Fibroblast of the conjunctiva (primary cell): ENCODE measurements at regions not wholly inside any gene's neighbourhood (a gene's known extent, or its start where the extent isn't known, plus 50 kb on each side); places are given as distances from the start of the nearest gene placed in this dataset.

Source experiments
- DNase-seq: peaks from one replicate; pipeline ENCODE4 v3.0.0-alpha.2; 2010; ENCODE audit warnings: low read depth

- no peak for DNase-seq
These were observed 607.2 kb downstream of the QKI start for GRCh38 chr6:164021589-164022250.

GRCh38 chr6:164020142-164020541, 605.6 kb downstream of the QKI start:
- DNase-seq = no peak

- no peak for DNase-seq
These were observed 603.6 kb downstream of the QKI start for GRCh38 chr6:164018133-164018532.

GRCh38 chr6:164016056-164016455, 601.5 kb downstream of the QKI start:
- DNase-seq = no peak

- DNase-seq = no peak
These were observed 600.6 kb downstream of the QKI start for GRCh38 chr6:164015088-164015484.

GRCh38 chr6:164014346-164015087, 600.0 kb downstream of the QKI start:
- DNase-seq = no peak

- no peak for DNase-seq
These were observed 599.1 kb downstream of the QKI start for GRCh38 chr6:164013480-164014208.

GRCh38 chr6:164011321-164011720, 596.8 kb downstream of the QKI start:
- no peak for DNase-seq

GRCh38 chr6:164010441-164011103, 596.1 kb downstream of the QKI start:
- no peak for DNase-seq

GRCh38 chr6:164008902-164009301, 594.4 kb downstream of the QKI start:
- no peak for DNase-seq

GRCh38 chr6:164007881-164008280, 593.4 kb downstream of the QKI start:
- no peak for DNase-seq

- DNase-seq = no peak
These were observed 591.9 kb downstream of the QKI start for GRCh38 chr6:164006459-164006858.

- no peak for DNase-seq
These were observed 590.6 kb downstream of the QKI start for GRCh38 chr6:164005004-164005711.

GRCh38 chr6:164000276-164000675, 585.8 kb downstream of the QKI start:
- no peak for DNase-seq

- no peak for DNase-seq
These were observed 585.1 kb downstream of the QKI start for GRCh38 chr6:163999475-164000125.

GRCh38 chr6:163998496-163998895, 584.0 kb downstream of the QKI start:
- DNase-seq = no peak

- DNase-seq = no peak
These were observed 582.0 kb downstream of the QKI start for GRCh38 chr6:163996491-163996890.

- DNase-seq = no peak
These were observed 580.0 kb downstream of the QKI start for GRCh38 chr6:163994566-163994965.

GRCh38 chr6:163992701-163993100, 578.2 kb downstream of the QKI start:
- DNase-seq = no peak

- no peak for DNase-seq
These were observed 577.5 kb downstream of the QKI start for GRCh38 chr6:163992056-163992455.

GRCh38 chr6:163991321-163991720, 576.8 kb downstream of the QKI start:
- DNase-seq = no peak
